ENCODE measurements at regions not wholly inside any gene's neighbourhood (a gene's known extent, or its start where the extent isn't known, plus 50 kb on each side); places are given as distances from the start of the nearest gene placed in this dataset.

- H3K9me3 Mint-ChIP-seq (ENCODE audit: unreplicated experiment), result no peaks in the 10 kb centered on the region
- no peak overlapping the region for H3K4me3 Mint-ChIP-seq (ENCODE audit: unreplicated experiment)
- H3K36me3 Mint-ChIP-seq (ENCODE audit: low read depth, unreplicated experiment), result no peaks in the 10 kb centered on the region
Observed at GRCh38 chr11:15493066-15493465, 378.3 kb downstream of the INSC start.

DNA sequence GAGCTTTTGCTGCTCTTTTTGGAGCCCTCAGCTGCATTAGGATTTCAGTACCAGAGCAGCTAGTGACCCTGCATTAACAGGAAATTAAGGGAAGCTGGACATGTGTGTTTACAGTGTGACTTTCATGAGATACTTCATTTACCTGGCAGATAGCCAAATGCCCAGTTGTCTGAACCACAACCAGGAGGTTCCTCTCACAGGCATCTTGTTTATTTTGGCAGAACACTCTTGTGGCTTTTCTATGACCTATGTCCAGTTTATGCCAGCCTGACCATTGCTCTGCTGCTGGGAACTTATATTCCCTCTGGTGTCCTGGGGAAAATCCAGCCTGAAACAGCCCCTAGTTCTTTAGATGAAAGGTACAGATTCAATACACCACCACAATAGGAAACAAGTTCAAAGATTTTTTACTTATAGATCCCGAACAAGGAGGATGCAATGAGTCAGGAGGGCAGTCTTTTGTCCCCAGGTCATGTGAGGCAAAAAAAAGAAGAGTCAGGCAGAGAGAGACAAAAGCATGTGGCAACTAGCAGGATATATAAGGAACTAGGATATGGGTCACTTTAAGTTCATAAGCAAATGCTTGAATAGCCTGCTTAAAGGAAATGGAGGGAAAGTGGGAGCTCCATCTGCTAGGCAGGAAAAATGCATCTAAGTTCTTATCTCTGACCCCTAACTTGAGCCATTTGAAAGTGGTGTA lies 379.3 kb downstream of the INSC start:
- Mint-ChIP-seq H3K27ac (ENCODE audit: unreplicated experiment) (no peak overlapping the region), H3K4me1 (ENCODE audit: unreplicated experiment) (peaks cover 4% of the 10 kb centered on the region), H3K27me3 (ENCODE audit: unreplicated experiment) (no peaks in the 10 kb centered on the region), H3K9me3 (ENCODE audit: unreplicated experiment) (no peaks in the 10 kb centered on the region), H3K4me3 (ENCODE audit: unreplicated experiment) (no peak overlapping the region), H3K36me3 (ENCODE audit: low read depth, unreplicated experiment) (no peaks in the 10 kb centered on the region)
- DNase-seq (ENCODE audit: low spot score), result no peak
- no peak for TF ChIP-seq CTCF (IDR thresholded peaks at IDR 0.05; ENCODE audit: unreplicated experiment)

More at GRCh38 chr11:15493066-15493465, 378.3 kb downstream of the INSC start:
- no peak for TF ChIP-seq CTCF (IDR thresholded peaks at IDR 0.05; ENCODE audit: unreplicated experiment)
- no peak for DNase-seq (ENCODE audit: low spot score)
- Mint-ChIP-seq H3K27me3 (ENCODE audit: unreplicated experiment) (no peaks in the 10 kb centered on the region), H3K27ac (ENCODE audit: unreplicated experiment) (no peak overlapping the region), H3K4me1 (ENCODE audit: unreplicated experiment) (peaks cover 4% of the 10 kb centered on the region)

DNA sequence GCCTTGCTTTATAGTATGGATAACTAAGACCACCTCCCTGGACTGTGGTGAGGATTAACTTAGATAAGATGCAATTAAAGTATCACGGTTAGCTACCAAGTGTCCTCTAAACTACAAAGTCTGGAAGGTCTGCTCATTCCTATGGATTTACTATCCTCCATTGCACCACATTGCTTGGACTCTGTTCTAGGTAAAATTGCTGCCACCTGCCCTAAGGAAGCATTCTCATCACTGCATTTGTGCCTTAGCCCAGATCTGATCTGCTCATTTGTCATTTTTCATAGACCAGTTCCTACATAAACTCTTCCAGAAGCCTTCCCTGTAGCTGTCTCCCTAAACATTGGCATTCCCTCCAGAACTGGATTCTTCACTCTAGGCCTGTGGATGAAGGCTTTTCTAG lies 380.0 kb downstream of the INSC start:
- H3K4me3 Mint-ChIP-seq (ENCODE audit: unreplicated experiment), result no peak overlapping the region
- H3K27ac Mint-ChIP-seq (ENCODE audit: unreplicated experiment), result no peak overlapping the region
- H3K4me1 Mint-ChIP-seq (ENCODE audit: unreplicated experiment), result peaks cover 4% of the 10 kb centered on the region
- H3K36me3 Mint-ChIP-seq (ENCODE audit: low read depth, unreplicated experiment), result no peaks in the 10 kb centered on the region
- DNase-seq (ENCODE audit: low spot score), result no peak
- H3K9me3 Mint-ChIP-seq (ENCODE audit: unreplicated experiment), result no peaks in the 10 kb centered on the region
- H3K27me3 Mint-ChIP-seq (ENCODE audit: unreplicated experiment), result no peaks in the 10 kb centered on the region
- TF ChIP-seq CTCF (IDR thresholded peaks at IDR 0.05; ENCODE audit: unreplicated experiment), result no peak

- no peak for DNase-seq (ENCODE audit: low spot score)
- peaks cover 4% of the 10 kb centered on the region for H3K4me1 Mint-ChIP-seq (ENCODE audit: unreplicated experiment)
- no peak overlapping the region for H3K4me3 Mint-ChIP-seq (ENCODE audit: unreplicated experiment)
- TF ChIP-seq CTCF (IDR thresholded peaks at IDR 0.05; ENCODE audit: unreplicated experiment), result no peak
- H3K36me3 Mint-ChIP-seq (ENCODE audit: low read depth, unreplicated experiment), result no peaks in the 10 kb centered on the region
- H3K27me3 Mint-ChIP-seq (ENCODE audit: unreplicated experiment), result no peaks in the 10 kb centered on the region
- H3K27ac Mint-ChIP-seq (ENCODE audit: unreplicated experiment), result no peak overlapping the region
- no peaks in the 10 kb centered on the region for H3K9me3 Mint-ChIP-seq (ENCODE audit: unreplicated experiment)
Observed at GRCh38 chr11:15495462-15495861, 380.7 kb downstream of the INSC start.

DNA sequence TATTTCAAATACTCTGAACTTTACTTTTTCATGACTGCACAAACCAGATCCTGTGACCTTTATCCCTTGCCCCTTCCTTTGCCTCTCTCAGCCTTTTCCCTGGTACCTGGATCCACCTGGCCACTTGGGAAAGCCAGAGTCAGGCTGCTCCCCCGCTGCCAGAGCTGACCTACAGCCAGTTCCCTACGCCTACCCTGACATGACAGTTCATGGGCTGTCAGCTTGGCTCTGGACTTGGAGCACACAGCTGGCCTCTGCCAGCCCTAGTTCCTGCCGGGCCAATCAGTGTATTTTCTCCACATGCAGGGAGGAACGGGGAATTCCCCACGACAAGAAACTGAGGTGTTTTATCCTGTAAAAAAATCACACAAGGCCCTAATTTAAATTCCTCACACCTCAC lies 382.6 kb downstream of the INSC start:
- no peaks in the 10 kb centered on the region for H3K36me3 Mint-ChIP-seq (ENCODE audit: low read depth, unreplicated experiment)
- H3K27me3 Mint-ChIP-seq (ENCODE audit: unreplicated experiment), result no peaks in the 10 kb centered on the region
- no peaks in the 10 kb centered on the region for H3K9me3 Mint-ChIP-seq (ENCODE audit: unreplicated experiment)
- peaks cover 4% of the 10 kb centered on the region for H3K4me1 Mint-ChIP-seq (ENCODE audit: unreplicated experiment)
- no peak overlapping the region for H3K4me3 Mint-ChIP-seq (ENCODE audit: unreplicated experiment)
- H3K27ac Mint-ChIP-seq (ENCODE audit: unreplicated experiment), result no peak overlapping the region
- TF ChIP-seq CTCF (IDR thresholded peaks at IDR 0.05; ENCODE audit: unreplicated experiment), result no peak
- no peak for DNase-seq (ENCODE audit: low spot score)
